Glutamatergic neuron (in vitro differentiated cells): ENCODE measurements at regions not wholly inside any gene's neighbourhood (a gene's known extent, or its start where the extent isn't known, plus 50 kb on each side); places are given as distances from the start of the nearest gene placed in this dataset.

Experiments
- DNase-seq: peaks from one replicate; pipeline ENCODE4 v3.0.0; 2022
- H3K27ac Mint-ChIP-seq: one replicate; pipeline ENCODE4 v1.8.0; 2020; ENCODE audit warnings: mild to moderate bottlenecking, mixed read lengths, inconsistent platforms; ENCODE audit not compliant: unreplicated experiment
- H3K27me3 Mint-ChIP-seq: one replicate; pipeline ENCODE4 v1.8.0; 2020; ENCODE audit warnings: mild to moderate bottlenecking, moderate library complexity, mixed read lengths, inconsistent platforms; ENCODE audit not compliant: unreplicated experiment
- H3K36me3 Mint-ChIP-seq: one replicate; pipeline ENCODE4 v1.8.0; 2020; ENCODE audit warnings: mild to moderate bottlenecking, mixed read lengths, inconsistent platforms; ENCODE audit not compliant: unreplicated experiment
- H3K4me1 Mint-ChIP-seq: one replicate; pipeline ENCODE4 v1.8.0; 2020; ENCODE audit warnings: mild to moderate bottlenecking, low read depth, mixed read lengths, inconsistent platforms; ENCODE audit not compliant: unreplicated experiment
- H3K4me3 Mint-ChIP-seq: one replicate; pipeline ENCODE4 v1.8.0; 2020; ENCODE audit warnings: mild to moderate bottlenecking, mixed read lengths, inconsistent platforms; ENCODE audit not compliant: unreplicated experiment
- H3K9me3 Mint-ChIP-seq: one replicate; pipeline ENCODE4 v1.8.0; 2020; ENCODE audit warnings: mild to moderate bottlenecking, moderate library complexity, mixed read lengths, inconsistent platforms; ENCODE audit not compliant: unreplicated experiment
- TF ChIP-seq, protein P1 (sequence below): fragments of 200-600 bp; sonication (generic); IDR thresholded peaks from one replicate; pipeline ENCODE4 v1.5.0; 2021; ENCODE audit not compliant: partially characterized antibody, unreplicated experiment

DNA sequence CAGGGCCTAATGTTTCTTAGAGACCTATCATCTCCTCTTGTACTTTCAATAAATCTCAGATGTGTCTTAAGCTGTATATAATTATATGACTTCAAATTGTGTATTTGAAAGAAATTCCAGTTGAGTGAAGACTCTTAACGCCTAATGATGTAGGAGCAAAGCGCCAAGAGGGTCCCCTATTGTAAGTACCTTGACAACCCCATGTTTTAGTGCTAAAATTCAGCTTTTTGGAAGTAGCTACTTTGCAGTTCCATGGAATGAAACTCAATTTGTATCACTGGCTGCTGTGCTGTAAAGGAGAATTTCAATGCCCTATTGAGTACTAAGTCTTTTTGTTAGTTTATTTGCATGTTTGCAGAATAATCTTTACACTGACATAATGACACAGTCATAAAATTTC is 1826.6 kb upstream of the AGA start:
- no peak overlapping the region for H3K27ac Mint-ChIP-seq
- TF ChIP-seq, protein P1, sequence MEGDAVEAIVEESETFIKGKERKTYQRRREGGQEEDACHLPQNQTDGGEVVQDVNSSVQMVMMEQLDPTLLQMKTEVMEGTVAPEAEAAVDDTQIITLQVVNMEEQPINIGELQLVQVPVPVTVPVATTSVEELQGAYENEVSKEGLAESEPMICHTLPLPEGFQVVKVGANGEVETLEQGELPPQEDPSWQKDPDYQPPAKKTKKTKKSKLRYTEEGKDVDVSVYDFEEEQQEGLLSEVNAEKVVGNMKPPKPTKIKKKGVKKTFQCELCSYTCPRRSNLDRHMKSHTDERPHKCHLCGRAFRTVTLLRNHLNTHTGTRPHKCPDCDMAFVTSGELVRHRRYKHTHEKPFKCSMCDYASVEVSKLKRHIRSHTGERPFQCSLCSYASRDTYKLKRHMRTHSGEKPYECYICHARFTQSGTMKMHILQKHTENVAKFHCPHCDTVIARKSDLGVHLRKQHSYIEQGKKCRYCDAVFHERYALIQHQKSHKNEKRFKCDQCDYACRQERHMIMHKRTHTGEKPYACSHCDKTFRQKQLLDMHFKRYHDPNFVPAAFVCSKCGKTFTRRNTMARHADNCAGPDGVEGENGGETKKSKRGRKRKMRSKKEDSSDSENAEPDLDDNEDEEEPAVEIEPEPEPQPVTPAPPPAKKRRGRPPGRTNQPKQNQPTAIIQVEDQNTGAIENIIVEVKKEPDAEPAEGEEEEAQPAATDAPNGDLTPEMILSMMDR: no peak
- DNase-seq: no peak
- no peak overlapping the region for H3K4me3 Mint-ChIP-seq
- H3K9me3 Mint-ChIP-seq: no peaks in the 10 kb centered on the region
- H3K4me1 Mint-ChIP-seq: no peaks in the 10 kb centered on the region
- H3K36me3 Mint-ChIP-seq: no peaks in the 10 kb centered on the region
- peaks cover 2% of the 10 kb centered on the region for H3K27me3 Mint-ChIP-seq

GRCh38 chr4:179272282-179272681 is 1830.0 kb upstream of the AGA start:
- no peak for DNase-seq
- TF ChIP-seq, protein P1: no peak
- Mint-ChIP-seq H3K4me3 (no peak overlapping the region), H3K36me3 (no peaks in the 10 kb centered on the region), H3K27ac (no peak overlapping the region), H3K4me1 (peaks cover 6% of the 10 kb centered on the region), H3K27me3 (peaks cover 2% of the 10 kb centered on the region), H3K9me3 (no peaks in the 10 kb centered on the region)

DNA sequence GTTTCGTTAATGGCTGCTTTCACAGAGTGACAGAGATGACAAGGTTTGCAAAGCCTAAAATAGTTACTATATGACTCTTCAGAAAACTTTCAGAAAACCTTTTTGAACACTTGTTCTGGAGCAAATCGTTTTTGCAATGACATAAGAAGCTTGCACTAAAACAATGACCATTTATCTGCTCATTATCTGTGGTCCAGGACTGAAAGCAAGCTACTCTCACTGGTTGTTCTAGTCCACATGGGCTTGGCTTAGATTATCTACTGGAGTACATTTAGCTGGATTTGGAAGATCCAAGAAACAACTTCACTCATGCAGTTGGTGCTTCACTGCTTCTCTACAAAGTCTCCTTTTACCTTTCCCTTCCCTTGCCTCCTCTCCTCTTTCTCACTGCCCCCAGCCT is 1836.4 kb upstream of the AGA start:
- no peak overlapping the region for H3K27ac Mint-ChIP-seq
- no peaks in the 10 kb centered on the region for H3K9me3 Mint-ChIP-seq
- H3K4me1 Mint-ChIP-seq: peaks cover 6% of the 10 kb centered on the region

DNA sequence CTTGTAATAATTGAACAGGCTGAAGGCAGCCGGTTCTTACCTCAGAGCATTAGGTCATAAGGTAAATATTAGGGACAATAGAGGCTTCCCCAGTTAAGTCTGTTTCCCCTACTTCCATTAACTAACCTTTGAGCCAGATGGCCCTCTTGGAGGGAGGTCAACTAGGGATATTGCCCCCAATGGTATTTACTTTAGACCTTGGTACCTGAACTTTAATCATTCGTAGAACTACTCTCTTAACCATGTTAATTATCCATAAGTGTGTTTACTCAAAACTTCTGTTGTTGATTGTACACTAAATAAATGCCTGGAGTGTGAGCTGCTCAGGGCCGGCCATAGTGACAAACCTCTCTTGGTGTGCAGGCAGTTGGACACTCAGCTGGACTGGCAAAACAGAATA is 1843.5 kb upstream of the AGA start:
- DNase-seq: no peak
- peaks cover 2% of the 10 kb centered on the region for H3K27me3 Mint-ChIP-seq
- no peaks in the 10 kb centered on the region for H3K9me3 Mint-ChIP-seq
- H3K27ac Mint-ChIP-seq: no peak overlapping the region
- H3K36me3 Mint-ChIP-seq: no peaks in the 10 kb centered on the region
- no peak overlapping the region for H3K4me3 Mint-ChIP-seq
- H3K4me1 Mint-ChIP-seq: no peaks in the 10 kb centered on the region
- TF ChIP-seq, protein P1: no peak

More for the DNA sequence above, 1836.4 kb upstream of the AGA start:
- TF ChIP-seq, protein P1: no peak
- DNase-seq: no peak
- Mint-ChIP-seq H3K36me3 (no peaks in the 10 kb centered on the region), H3K4me3 (no peak overlapping the region), H3K27me3 (no peaks in the 10 kb centered on the region)

DNA sequence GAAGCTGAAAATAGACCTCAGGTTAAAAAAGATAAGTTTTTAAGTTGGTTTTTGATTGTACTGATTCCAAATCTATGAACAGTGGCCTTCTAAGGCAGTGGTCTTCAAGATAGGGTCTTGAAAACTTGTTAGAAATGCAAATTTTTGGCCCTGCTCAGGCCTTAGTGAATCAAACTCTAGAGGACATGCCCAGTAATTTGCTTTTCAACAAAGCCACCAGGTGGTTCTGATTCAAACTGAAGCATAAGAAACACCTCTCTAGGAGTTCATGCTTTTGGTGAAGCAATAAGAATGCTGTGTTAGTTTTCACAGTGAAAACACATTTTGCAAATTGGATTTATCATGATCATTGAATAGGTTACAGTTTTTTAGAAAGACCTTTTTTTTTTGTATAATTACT is 1849.4 kb upstream of the AGA start:
- no peak for DNase-seq
- Mint-ChIP-seq H3K27me3 (peaks cover 2% of the 10 kb centered on the region), H3K36me3 (no peaks in the 10 kb centered on the region), H3K4me1 (peaks cover 4% of the 10 kb centered on the region), H3K27ac (no peak overlapping the region), H3K4me3 (no peak overlapping the region), H3K9me3 (no peaks in the 10 kb centered on the region)
- TF ChIP-seq, protein P1: no peak
